Stomach (tissue), 4 donors: ENCODE measurements at regions not wholly inside any gene's neighbourhood (a gene's known extent, or its start where the extent isn't known, plus 50 kb on each side); places are given as distances from the start of the nearest gene placed in this dataset.
A peak's percentile ranks its signal among the peaks of the same experiment; 100 is the strongest.

Experiments used
- EP300 ChIP-seq: sonication (generic); formaldehyde crosslinking; IDR thresholded peaks from one replicate; pipeline ENCODE4 v1.6.1; 2017; ENCODE audit warnings: antibody characterized with exemption
- POLR2A ChIP-seq, 4 donors: fragments of 450-650 bp; IDR thresholded peaks; one replicate each; pipeline ENCODE4 v1.6.1; 2016; ENCODE audit warnings: antibody characterized with exemption in 4 of 4, control low read depth in 2 of 4, mild to moderate bottlenecking in 1 of 4, moderate library complexity in 1 of 4
- POLR2AphosphoS5 ChIP-seq, 3 donors: sonication (generic); formaldehyde crosslinking; IDR thresholded peaks; one replicate each; pipeline ENCODE4 v1.6.1; 2016; ENCODE audit warnings: antibody characterized with exemption in 3 of 3
- TF ChIP-seq, protein P1 (sequence below), 7 experiments: fragments of 450-650 bp in 4 of 7; fragments of 200-600 bp in 3 of 7; sonication (generic) in 3 of 7; IDR thresholded peaks; one replicate each; pipeline ENCODE4 v1.5.1; 2016 to 2019; ENCODE audit warnings: antibody characterized with exemption in 7 of 7, control low read depth in 2 of 7, mild to moderate bottlenecking in 1 of 7

- TF ChIP-seq, protein P1, sequence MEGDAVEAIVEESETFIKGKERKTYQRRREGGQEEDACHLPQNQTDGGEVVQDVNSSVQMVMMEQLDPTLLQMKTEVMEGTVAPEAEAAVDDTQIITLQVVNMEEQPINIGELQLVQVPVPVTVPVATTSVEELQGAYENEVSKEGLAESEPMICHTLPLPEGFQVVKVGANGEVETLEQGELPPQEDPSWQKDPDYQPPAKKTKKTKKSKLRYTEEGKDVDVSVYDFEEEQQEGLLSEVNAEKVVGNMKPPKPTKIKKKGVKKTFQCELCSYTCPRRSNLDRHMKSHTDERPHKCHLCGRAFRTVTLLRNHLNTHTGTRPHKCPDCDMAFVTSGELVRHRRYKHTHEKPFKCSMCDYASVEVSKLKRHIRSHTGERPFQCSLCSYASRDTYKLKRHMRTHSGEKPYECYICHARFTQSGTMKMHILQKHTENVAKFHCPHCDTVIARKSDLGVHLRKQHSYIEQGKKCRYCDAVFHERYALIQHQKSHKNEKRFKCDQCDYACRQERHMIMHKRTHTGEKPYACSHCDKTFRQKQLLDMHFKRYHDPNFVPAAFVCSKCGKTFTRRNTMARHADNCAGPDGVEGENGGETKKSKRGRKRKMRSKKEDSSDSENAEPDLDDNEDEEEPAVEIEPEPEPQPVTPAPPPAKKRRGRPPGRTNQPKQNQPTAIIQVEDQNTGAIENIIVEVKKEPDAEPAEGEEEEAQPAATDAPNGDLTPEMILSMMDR (IDR thresholded peaks at IDR 0.05), result no peak
- TF ChIP-seq POLR2A (IDR thresholded peaks at IDR 0.05) (no peak), POLR2AphosphoS5 (IDR thresholded peaks at IDR 0.05) (peak in 1 of 3 donors; percentile 33), EP300 (no peak)
These were observed 454.1 kb upstream of the USP24 start for GRCh38 chr1:55669293-55669692.
